Tibial nerve (tissue), 4 donors: ENCODE measurements at regions not wholly inside any gene's neighbourhood (a gene's known extent, or its start where the extent isn't known, plus 50 kb on each side); places are given as distances from the start of the nearest gene placed in this dataset.
"Not testable (repeated sequence)": the region's sequence is repeated elsewhere in the genome, so short reads cannot be mapped to it uniquely, and the experiment has no call there.

Experiments
- DNase-seq, 2 donors: peaks; one replicate each; pipeline ENCODE4 v3.0.0-alpha.2; 2019; ENCODE audit warnings: low spot score in 2 of 2
- H3K27ac ChIP-seq, 4 donors: fragments of 200-600 bp; sonication (generic) in 3 of 4; one replicate each; pipeline ENCODE4 v1.5.1; 2017 to 2019; ENCODE audit warnings: mild to moderate bottlenecking in 1 of 4
- H3K27me3 ChIP-seq, 2 donors: fragments of 200-600 bp; sonication (generic) in 1 of 2; one replicate each; pipeline versions ENCODE4 v1.5.1 to v1.6.0; 2017 to 2019
- H3K36me3 ChIP-seq, 3 donors: fragments of 200-600 bp; sonication (generic); one replicate each; pipeline ENCODE4 v1.5.1; 2018 to 2019
- H3K4me1 ChIP-seq, 4 donors: fragments of 200-600 bp; sonication (generic) in 3 of 4; one replicate each; pipeline ENCODE4 v1.5.1; 2017 to 2019
- H3K4me3 ChIP-seq, 4 donors: fragments of 200-600 bp; sonication (generic) in 3 of 4; one replicate each; pipeline ENCODE4 v1.5.1; 2017 to 2019; ENCODE audit warnings: mild to moderate bottlenecking in 1 of 4, moderate library complexity in 1 of 4
- H3K9me3 ChIP-seq, 4 donors: fragments of 200-600 bp; sonication (generic) in 3 of 4; one replicate each; pipeline ENCODE4 v1.5.1; 2017 to 2019
- EP300 ChIP-seq, 2 donors: sonication (generic); formaldehyde crosslinking; IDR thresholded peaks; one replicate each; pipeline ENCODE4 v1.6.1; 2017; ENCODE audit warnings: antibody characterized with exemption in 2 of 2, mild to moderate bottlenecking in 1 of 2
- POLR2A ChIP-seq, 2 donors: fragments of 450-650 bp; IDR thresholded peaks; one replicate each; pipeline ENCODE4 v1.6.1; 2017; ENCODE audit warnings: antibody characterized with exemption in 2 of 2, mild to moderate bottlenecking in 2 of 2, moderate library complexity in 2 of 2
- WGBS, 2 donors: methylation state at CpG; one replicate each; pipeline ENCODE4 v1.1.5; 2018; 5-methylcytosine and 5-hydroxymethylcytosine counted together
- TF ChIP-seq, protein P1 (sequence below), 5 experiments: fragments of 200-600 bp in 3 of 5; fragments of 450-650 bp in 2 of 5; sonication (generic) in 3 of 5; IDR thresholded peaks; one replicate each; pipeline ENCODE4 v1.5.1; 2016 to 2019; ENCODE audit warnings: antibody characterized with exemption in 5 of 5, mild to moderate bottlenecking in 3 of 5, moderate library complexity in 2 of 5

DNA sequence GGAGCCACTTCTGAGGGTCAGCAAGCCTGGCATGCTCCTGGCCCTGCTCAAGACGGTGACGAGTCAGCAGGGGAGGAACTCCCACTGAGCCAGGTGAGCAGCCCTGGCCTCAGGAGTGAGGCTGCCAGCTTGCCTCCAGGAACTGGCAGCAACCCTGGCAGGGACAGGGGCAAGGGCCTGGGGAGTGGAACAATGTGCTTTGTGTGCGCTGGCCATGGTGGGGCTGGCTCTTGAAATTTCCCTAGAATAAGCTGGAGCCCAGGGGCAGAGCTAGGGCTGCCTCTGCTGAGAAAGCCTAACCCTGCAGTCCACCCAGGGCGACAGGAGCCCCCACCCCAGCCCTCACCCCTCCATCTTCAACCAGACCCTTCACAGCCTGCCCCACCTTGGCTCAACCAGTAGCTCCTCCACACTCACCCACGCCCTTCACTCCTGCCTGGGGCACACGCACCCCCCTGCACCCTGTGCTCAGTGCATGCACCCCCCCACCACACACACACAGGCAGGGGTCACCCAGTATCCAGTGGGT, 88.0 kb downstream of the MRPL14 start:
- WGBS, 2 donors: 70 to 72% methylated on average over 6 of the region's 6 CpGs
- Histone ChIP-seq H3K9me3 (no peaks in the 10 kb centered on the region), H3K4me3 (no peak overlapping the region), H3K4me1 (peaks cover 0 to 51% (median 23%) of the 10 kb centered on the region in 4 donors), H3K27me3 (no peaks in the 10 kb centered on the region), H3K36me3 (no peaks in the 10 kb centered on the region), H3K27ac (no peak overlapping the region)
- no peak for DNase-seq
- TF ChIP-seq POLR2A (IDR thresholded peaks at IDR 0.05) (no peak), EP300 (IDR thresholded peaks at IDR 0.05) (no peak)
- TF ChIP-seq, protein P1, sequence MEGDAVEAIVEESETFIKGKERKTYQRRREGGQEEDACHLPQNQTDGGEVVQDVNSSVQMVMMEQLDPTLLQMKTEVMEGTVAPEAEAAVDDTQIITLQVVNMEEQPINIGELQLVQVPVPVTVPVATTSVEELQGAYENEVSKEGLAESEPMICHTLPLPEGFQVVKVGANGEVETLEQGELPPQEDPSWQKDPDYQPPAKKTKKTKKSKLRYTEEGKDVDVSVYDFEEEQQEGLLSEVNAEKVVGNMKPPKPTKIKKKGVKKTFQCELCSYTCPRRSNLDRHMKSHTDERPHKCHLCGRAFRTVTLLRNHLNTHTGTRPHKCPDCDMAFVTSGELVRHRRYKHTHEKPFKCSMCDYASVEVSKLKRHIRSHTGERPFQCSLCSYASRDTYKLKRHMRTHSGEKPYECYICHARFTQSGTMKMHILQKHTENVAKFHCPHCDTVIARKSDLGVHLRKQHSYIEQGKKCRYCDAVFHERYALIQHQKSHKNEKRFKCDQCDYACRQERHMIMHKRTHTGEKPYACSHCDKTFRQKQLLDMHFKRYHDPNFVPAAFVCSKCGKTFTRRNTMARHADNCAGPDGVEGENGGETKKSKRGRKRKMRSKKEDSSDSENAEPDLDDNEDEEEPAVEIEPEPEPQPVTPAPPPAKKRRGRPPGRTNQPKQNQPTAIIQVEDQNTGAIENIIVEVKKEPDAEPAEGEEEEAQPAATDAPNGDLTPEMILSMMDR (IDR thresholded peaks at IDR 0.05): no peak

GRCh38 chr6:44038543-44039065, 88.6 kb downstream of the MRPL14 start:
- H3K9me3 ChIP-seq: no peaks in the 10 kb centered on the region
- no peak overlapping the region for H3K4me3 ChIP-seq
- DNase-seq: no peak
- no peak overlapping the region for H3K27ac ChIP-seq
- 66 to 80% methylated on average over 4 of the region's 4 CpGs for WGBS, 2 donors
- no peaks in the 10 kb centered on the region for H3K36me3 ChIP-seq
- TF ChIP-seq POLR2A (IDR thresholded peaks at IDR 0.05) (no peak), EP300 (IDR thresholded peaks at IDR 0.05) (no peak)
- TF ChIP-seq, protein P1 (IDR thresholded peaks at IDR 0.05): no peak
- peaks cover 0 to 44% (median 20%) of the 10 kb centered on the region in 4 donors for H3K4me1 ChIP-seq
- no peaks in the 10 kb centered on the region for H3K27me3 ChIP-seq

DNA sequence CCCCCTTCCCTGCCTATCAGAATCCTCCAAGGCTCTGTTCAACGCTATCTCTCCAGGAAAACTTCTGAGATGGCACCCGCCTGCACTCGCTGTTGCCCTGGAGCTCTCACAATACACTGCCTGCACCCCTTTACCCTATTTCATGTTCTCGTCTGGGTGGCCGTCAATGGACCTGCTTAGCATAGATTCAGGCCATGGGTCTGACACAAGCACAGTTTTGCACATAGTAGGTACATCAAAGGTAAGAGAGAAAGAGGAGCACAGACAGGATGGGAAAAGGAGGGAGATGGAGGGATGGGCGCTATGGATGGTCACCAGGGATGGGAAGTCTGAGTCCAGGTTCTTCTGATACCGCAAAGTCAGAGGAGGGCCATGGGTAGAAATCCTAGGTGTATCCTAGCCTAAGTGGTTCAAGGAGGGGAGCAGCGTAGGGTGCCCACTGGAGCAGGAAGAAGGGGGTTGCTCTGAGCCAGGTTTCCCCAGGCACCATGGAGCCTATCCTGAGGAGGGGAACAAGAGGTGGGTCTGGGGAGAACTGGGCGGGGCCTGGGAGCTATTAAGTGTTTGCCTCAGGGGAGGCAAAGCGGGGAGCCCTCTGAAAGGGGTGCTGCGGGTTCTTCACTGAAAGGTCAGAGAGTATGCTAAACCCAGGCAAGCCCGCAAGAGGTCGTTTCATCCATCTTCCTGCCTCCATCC, 89.3 kb downstream of the MRPL14 start:
- no peak for DNase-seq

DNA sequence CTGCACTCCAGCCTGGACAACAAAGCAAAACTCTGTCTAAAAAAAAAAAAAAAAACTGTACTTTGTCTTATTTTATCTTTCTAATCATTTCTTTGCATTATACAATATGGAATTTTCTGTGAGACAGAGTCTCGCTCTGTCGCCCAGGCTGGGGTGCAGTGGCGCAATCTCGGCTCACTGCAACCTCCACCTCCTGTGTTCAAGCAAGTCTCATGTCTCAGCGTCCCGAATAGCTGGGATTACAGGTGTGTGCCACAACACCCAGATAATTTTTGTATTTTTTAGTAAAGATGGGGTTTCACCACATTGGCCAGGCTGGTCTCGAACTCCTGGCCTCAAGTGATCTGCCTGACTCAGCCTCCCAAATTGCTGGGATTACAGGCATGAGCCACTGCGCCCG, 90.0 kb downstream of the MRPL14 start:
- H3K9me3 ChIP-seq, H3K27me3 ChIP-seq, H3K27ac ChIP-seq, DNase-seq, H3K36me3 ChIP-seq, H3K4me3 ChIP-seq: not testable (repeated sequence)
- peaks cover 0 to 31% (median 7%) of the 10 kb centered on the region in 4 donors for H3K4me1 ChIP-seq
- 95 to 96% methylated on average over 9 of the region's 9 CpGs for WGBS, 2 donors

More for the DNA sequence above, 89.3 kb downstream of the MRPL14 start:
- TF ChIP-seq, protein P1 (IDR thresholded peaks at IDR 0.05): no peak
- TF ChIP-seq POLR2A (IDR thresholded peaks at IDR 0.05): no peak
- no peak for TF ChIP-seq EP300 (IDR thresholded peaks at IDR 0.05)
- Histone ChIP-seq H3K27me3 (no peaks in the 10 kb centered on the region), H3K4me3 (no peak overlapping the region), H3K4me1 (peaks cover 0 to 38% (median 13%) of the 10 kb centered on the region in 4 donors), H3K36me3 (no peaks in the 10 kb centered on the region), H3K27ac (no peak overlapping the region), H3K9me3 (no peaks in the 10 kb centered on the region)
- WGBS, 2 donors: 94 to 95% methylated on average over 13 of the region's 13 CpGs

DNA sequence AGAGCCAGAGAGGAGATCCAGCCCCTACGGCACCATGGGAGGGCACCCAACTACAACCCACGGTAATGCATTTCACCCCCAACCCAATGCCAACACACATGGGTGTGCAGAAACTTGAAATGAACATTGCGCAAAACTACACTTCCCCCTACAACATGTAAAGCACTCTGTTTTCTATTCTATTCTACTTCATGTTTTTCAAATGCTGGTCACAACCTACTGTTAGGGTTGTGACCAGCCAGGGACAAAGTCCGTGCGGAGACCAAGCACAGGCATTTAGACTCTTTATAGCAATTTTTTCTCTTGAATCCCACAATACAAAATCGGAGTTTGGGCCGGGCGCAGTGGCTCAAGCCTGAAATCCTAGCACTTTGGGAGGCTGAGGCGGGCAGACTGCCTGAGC, 90.6 kb downstream of the MRPL14 start:
- 87 to 89% methylated on average over 9 of the region's 9 CpGs for WGBS, 2 donors
- DNase-seq: no peak
- no peak overlapping the region for H3K4me3 ChIP-seq
- no peak overlapping the region for H3K27ac ChIP-seq
- H3K27me3 ChIP-seq: no peaks in the 10 kb centered on the region
- H3K36me3 ChIP-seq: no peaks in the 10 kb centered on the region
- no peaks in the 10 kb centered on the region for H3K9me3 ChIP-seq
- peaks cover 0 to 26% (median 2%) of the 10 kb centered on the region in 4 donors for H3K4me1 ChIP-seq
- TF ChIP-seq EP300 (IDR thresholded peaks at IDR 0.05) (peak in 1 of 2 donors; percentile 17), POLR2A (IDR thresholded peaks at IDR 0.05) (no peak)

GRCh38 chr6:44036196-44036595, 91.1 kb downstream of the MRPL14 start:
- no peak for DNase-seq
- no peaks in the 10 kb centered on the region for H3K9me3 ChIP-seq
- H3K36me3 ChIP-seq: no peaks in the 10 kb centered on the region
- H3K4me1 ChIP-seq: peaks cover 0 to 21% (median under 1%) of the 10 kb centered on the region in 4 donors
- TF ChIP-seq, protein P1 (IDR thresholded peaks at IDR 0.05): no peak
- TF ChIP-seq EP300 (IDR thresholded peaks at IDR 0.05): no peak
- no peak for TF ChIP-seq POLR2A (IDR thresholded peaks at IDR 0.05)
- 83 to 95% methylated on average over 2 of the region's 2 CpGs for WGBS, 2 donors
- H3K27ac ChIP-seq: no peak overlapping the region
- H3K4me3 ChIP-seq: no peak overlapping the region
- no peaks in the 10 kb centered on the region for H3K27me3 ChIP-seq
